Fibroblast of lung (primary cell): ENCODE measurements at regions not wholly inside any gene's neighbourhood (a gene's known extent, or its start where the extent isn't known, plus 50 kb on each side); places are given as distances from the start of the nearest gene placed in this dataset.

Experiments
- DNase-seq, 2 donors: peaks; one replicate each; pipeline versions ENCODE4 v3.0.0 to v3.0.0-alpha.2; 2010; ENCODE audit warnings: low read depth in 2 of 2
- H2AFZ ChIP-seq: 2 replicates; pipeline ENCODE4 v1.5.1; 2012; ENCODE audit warnings: low read length, control low read depth, inconsistent platforms
- H3K27ac ChIP-seq: 2 replicates; pipeline ENCODE4 v1.5.1; 2011; ENCODE audit warnings: low read length, control low read depth; ENCODE audit not compliant: insufficient read depth
- H3K27me3 ChIP-seq: 2 replicates; pipeline ENCODE4 v1.5.1; 2011; ENCODE audit warnings: mild to moderate bottlenecking, low read length; ENCODE audit not compliant: control insufficient read depth, insufficient read depth
- H3K36me3 ChIP-seq: 2 replicates; pipeline ENCODE4 v1.5.1; 2011; ENCODE audit warnings: low read length; ENCODE audit not compliant: control insufficient read depth, insufficient read depth
- H3K4me1 ChIP-seq: 2 replicates; pipeline ENCODE4 v1.5.1; 2011; ENCODE audit warnings: low read length; ENCODE audit not compliant: control insufficient read depth, insufficient read depth; ENCODE audit errors: extremely low read depth
- H3K4me2 ChIP-seq: 2 replicates; pipeline ENCODE4 v1.5.1; 2011; ENCODE audit warnings: low read length, control low read depth; ENCODE audit not compliant: insufficient read depth; ENCODE audit errors: extremely low read depth
- H3K4me3 ChIP-seq, 4 experiments: fragments of 200-600 bp in 1 of 4; sonication (generic) in 1 of 4; replicated peaks in 1 of 4; 2 replicates each; pipeline ENCODE4 v1.5.1; 2011 to 2016; ENCODE audit warnings: low read length in 4 of 4, low read depth in 3 of 4, mild to moderate bottlenecking in 3 of 4, control low read depth in 2 of 4, inconsistent platforms in 1 of 4, mixed read lengths in 1 of 4; ENCODE audit not compliant: insufficient read depth in 1 of 4; ENCODE audit errors: control extremely low read depth in 1 of 4
- H3K79me2 ChIP-seq: 2 replicates; pipeline ENCODE4 v1.5.1; 2012; ENCODE audit warnings: mild to moderate bottlenecking, low read length, inconsistent platforms; ENCODE audit not compliant: control insufficient read depth, insufficient read depth
- H3K9ac ChIP-seq: 2 replicates; pipeline ENCODE4 v1.5.1; 2011; ENCODE audit warnings: mild to moderate bottlenecking, low read length, control low read depth; ENCODE audit not compliant: insufficient read depth
- H3K9me3 ChIP-seq: 2 replicates; pipeline ENCODE4 v1.5.1; 2012; ENCODE audit warnings: low read depth, low read length; ENCODE audit not compliant: control insufficient read depth, insufficient read depth
- H4K20me1 ChIP-seq: 2 replicates; pipeline ENCODE4 v1.5.1; 2011; ENCODE audit warnings: low read length; ENCODE audit not compliant: control insufficient read depth, insufficient read depth; ENCODE audit errors: extremely low read depth
- CTCF ChIP-seq, 2 donors: IDR thresholded peaks in 1 of 2; conservative IDR thresholded peaks in 1 of 2; 1 replicate in 1 of 2; 2 replicates in 1 of 2; pipeline ENCODE4 v1.5.1; 2011 to 2012; ENCODE audit warnings: low read length in 2 of 2, control low read depth in 1 of 2, inconsistent platforms in 1 of 2, low read depth in 1 of 2, mild to moderate bottlenecking in 1 of 2
- EZH2 ChIP-seq: IDR thresholded peaks from 2 replicates; pipeline ENCODE4 v1.5.1; 2012; ENCODE audit warnings: low read length, control low read depth, mild to moderate bottlenecking; ENCODE audit errors: missing control alignments

- H3K27ac ChIP-seq: no peak overlapping the region
- no peak overlapping the region for H3K4me2 ChIP-seq
- H3K79me2 ChIP-seq: no peaks in the 10 kb centered on the region
- no peaks in the 10 kb centered on the region for H3K36me3 ChIP-seq
- no peaks in the 10 kb centered on the region for H3K4me1 ChIP-seq
- no peaks in the 10 kb centered on the region for H3K9me3 ChIP-seq
- no peaks in the 10 kb centered on the region for H3K27me3 ChIP-seq
- no peak overlapping the region for H3K9ac ChIP-seq
- H4K20me1 ChIP-seq: no peaks in the 10 kb centered on the region
- no peak overlapping the region for H3K4me3 ChIP-seq
- no peak for DNase-seq
- TF ChIP-seq EZH2 (no peak), CTCF (conservative IDR thresholded peaks at IDR 0.05 in 1 of 2, IDR thresholded peaks at IDR 0.05 in 1 of 2; ENCODE audit: low read depth in 1 of 2, low read length in 2 of 2) (no peak)
- no peak overlapping the region for H2AFZ ChIP-seq
Measured at GRCh38 chr5:164139423-164139822, 634.0 kb downstream of the MAT2B start.

GRCh38 chr5:164145458-164145857 lies 640.0 kb downstream of the MAT2B start:
- Histone ChIP-seq H3K27me3 (no peaks in the 10 kb centered on the region), H3K79me2 (no peaks in the 10 kb centered on the region), H3K36me3 (no peaks in the 10 kb centered on the region), H3K4me3 (no peak overlapping the region), H2AFZ (no peak overlapping the region), H3K27ac (no peak overlapping the region), H3K9ac (no peak overlapping the region), H4K20me1 (no peaks in the 10 kb centered on the region), H3K9me3 (no peaks in the 10 kb centered on the region), H3K4me2 (no peak overlapping the region), H3K4me1 (no peaks in the 10 kb centered on the region)
- TF ChIP-seq EZH2: no peak
- no peak for TF ChIP-seq CTCF (conservative IDR thresholded peaks at IDR 0.05 in 1 of 2, IDR thresholded peaks at IDR 0.05 in 1 of 2; ENCODE audit: low read depth in 1 of 2, low read length in 2 of 2)
- DNase-seq: no peak

DNA sequence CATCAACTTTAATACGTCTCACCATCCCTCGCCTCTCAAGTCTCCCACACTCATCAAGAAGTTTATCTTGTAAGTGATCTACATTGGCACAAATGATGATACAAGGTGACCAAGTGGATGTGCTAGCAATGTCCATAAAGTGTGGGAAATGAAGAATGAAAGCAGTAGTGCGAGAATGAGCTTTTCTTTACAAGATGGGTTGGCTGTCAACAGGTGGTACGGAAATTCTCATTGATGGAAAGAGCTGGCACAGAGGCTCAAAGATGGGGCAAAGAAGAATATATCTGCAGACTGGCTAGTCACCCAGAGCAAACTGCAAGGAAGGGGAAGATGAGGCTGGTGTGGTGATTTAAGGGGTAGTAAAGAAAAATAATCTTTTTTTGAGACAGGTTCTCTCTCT lies 640.8 kb downstream of the MAT2B start:
- no peaks in the 10 kb centered on the region for H4K20me1 ChIP-seq
- no peak overlapping the region for H2AFZ ChIP-seq
- no peaks in the 10 kb centered on the region for H3K27me3 ChIP-seq
- no peaks in the 10 kb centered on the region for H3K9me3 ChIP-seq
- H3K9ac ChIP-seq: no peak overlapping the region
- TF ChIP-seq CTCF (conservative IDR thresholded peaks at IDR 0.05 in 1 of 2, IDR thresholded peaks at IDR 0.05 in 1 of 2; ENCODE audit: low read depth in 1 of 2, low read length in 2 of 2) (no peak), EZH2 (no peak)
- no peak overlapping the region for H3K4me3 ChIP-seq
- no peak overlapping the region for H3K27ac ChIP-seq
- no peaks in the 10 kb centered on the region for H3K79me2 ChIP-seq
- H3K4me1 ChIP-seq: no peaks in the 10 kb centered on the region
- H3K36me3 ChIP-seq: no peaks in the 10 kb centered on the region
- DNase-seq: no peak
- H3K4me2 ChIP-seq: no peak overlapping the region
